MM.1S (cell line): ENCODE measurements at regions not wholly inside any gene's neighbourhood (a gene's known extent, or its start where the extent isn't known, plus 50 kb on each side); places are given as distances from the start of the nearest gene placed in this dataset.
"Not testable (repeated sequence)": the region's sequence is repeated elsewhere in the genome, so short reads cannot be mapped to it uniquely, and the experiment has no call there.

Experiments
- DNase-seq: peaks from one replicate; pipeline ENCODE4 v3.0.0-alpha.2; 2015
- H2AFZ ChIP-seq: fragments of 300-600 bp; sonication (generic); 2 replicates; pipeline ENCODE4 v1.6.0; 2016; ENCODE audit warnings: antibody characterized with exemption, low read length
- H3F3A ChIP-seq: fragments of 300-600 bp; sonication (generic); 2 replicates; pipeline ENCODE4 v1.6.1; 2016; ENCODE audit warnings: mild to moderate bottlenecking, antibody characterized with exemption, low read length, moderate library complexity, mixed read lengths; ENCODE audit not compliant: insufficient read depth
- H3K27ac ChIP-seq: fragments of 300-600 bp; sonication (generic); 2 replicates; pipeline ENCODE4 v1.5.1; 2016; ENCODE audit warnings: mild to moderate bottlenecking, low read length
- H3K27me3 ChIP-seq: fragments of 300-600 bp; sonication (generic); replicated peaks from 2 replicates; pipeline ENCODE4 v1.6.0; 2016; ENCODE audit warnings: low read length; ENCODE audit not compliant: insufficient read depth
- H3K36me3 ChIP-seq: fragments of 300-600 bp; sonication (generic); replicated peaks from 2 replicates; pipeline ENCODE4 v1.6.1; 2016; ENCODE audit warnings: mild to moderate bottlenecking, low read length, mixed read lengths; ENCODE audit not compliant: insufficient read depth
- H3K4me1 ChIP-seq: fragments of 300-600 bp; sonication (generic); 2 replicates; pipeline ENCODE4 v1.6.1; 2016; ENCODE audit warnings: low read length, mixed read lengths
- H3K4me2 ChIP-seq: fragments of 300-600 bp; sonication (generic); 2 replicates; pipeline ENCODE4 v1.6.0; 2016; ENCODE audit warnings: low read depth, low read length
- H3K4me3 ChIP-seq: fragments of 300-600 bp; sonication (generic); 2 replicates; pipeline ENCODE4 v1.5.1; 2016; ENCODE audit warnings: low read length, mixed read lengths
- H3K79me2 ChIP-seq: fragments of 300-600 bp; sonication (generic); 2 replicates; pipeline ENCODE4 v1.6.1; 2016; ENCODE audit warnings: mixed run types, low read length, mixed read lengths
- H3K9ac ChIP-seq: fragments of 300-600 bp; sonication (generic); 2 replicates; pipeline ENCODE4 v1.6.1; 2016; ENCODE audit warnings: low read length, mixed read lengths
- H3K9me2 ChIP-seq: fragments of 300-600 bp; sonication (generic); replicated peaks from 2 replicates; pipeline ENCODE4 v1.6.1; 2016; ENCODE audit warnings: mild to moderate bottlenecking, low read length, mixed read lengths; ENCODE audit not compliant: insufficient read depth
- H3K9me3 ChIP-seq: fragments of 300-600 bp; sonication (generic); replicated peaks from 2 replicates; pipeline ENCODE4 v1.6.1; 2016; ENCODE audit warnings: mild to moderate bottlenecking, low read length, mixed read lengths; ENCODE audit not compliant: insufficient read depth
- H4K20me1 ChIP-seq: fragments of 300-600 bp; sonication (generic); 2 replicates; pipeline ENCODE4 v1.6.1; 2016; ENCODE audit warnings: mild to moderate bottlenecking, low read length, moderate library complexity, mixed read lengths; ENCODE audit not compliant: insufficient read depth
- EZH2 ChIP-seq: fragments of 300-600 bp; sonication (generic); optimal IDR thresholded peaks from 2 replicates; pipeline ENCODE3; 2017; ENCODE audit warnings: low read depth, mild to moderate bottlenecking, antibody characterized with exemption, low read length, mixed read lengths
- EZH2phosphoT487 ChIP-seq: fragments of 300-600 bp; sonication (generic); IDR thresholded peaks from 2 replicates; pipeline ENCODE4 v1.6.1; 2018; ENCODE audit warnings: antibody characterized with exemption, low read length
- TF ChIP-seq, protein P1 (sequence below): fragments of 300-600 bp; sonication (generic); IDR thresholded peaks from 2 replicates; pipeline ENCODE4 v1.5.1; 2016; ENCODE audit warnings: antibody characterized with exemption, low read length, mixed read lengths

DNA sequence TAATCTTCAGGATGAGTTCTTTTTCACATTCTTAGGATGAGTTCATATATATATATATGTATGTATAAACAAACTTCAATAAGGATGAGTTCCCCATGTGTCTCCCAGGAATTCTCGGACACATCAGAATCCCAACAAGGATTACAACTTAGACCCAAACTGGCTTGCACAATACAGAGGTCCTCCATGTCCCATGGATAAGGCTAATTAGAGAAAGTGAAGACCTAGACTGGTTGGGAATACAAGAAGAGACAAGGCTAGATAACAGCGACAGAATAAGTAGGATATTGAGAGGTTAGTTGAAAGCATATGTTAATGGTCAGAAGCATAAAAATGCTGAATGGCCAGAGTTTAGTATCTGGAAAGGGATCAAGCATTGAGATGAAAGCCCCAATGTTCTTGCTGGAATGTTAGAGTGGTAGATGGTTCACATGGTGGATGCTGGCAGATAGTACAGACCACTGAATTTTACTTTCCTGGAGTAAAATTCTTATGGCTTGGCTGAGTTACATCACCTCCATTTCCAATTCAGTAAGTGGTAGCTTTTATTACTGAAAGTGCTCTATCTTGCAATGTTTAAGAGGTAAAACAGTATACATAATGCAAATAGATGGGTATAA is 154.9 kb upstream of the EPHA4 start:
- H3K27me3 ChIP-seq = no peaks in the 10 kb centered on the region
- no peaks in the 10 kb centered on the region for H3F3A ChIP-seq
- no peaks in the 10 kb centered on the region for H3K4me1 ChIP-seq
- H3K9me2 ChIP-seq = no peaks in the 10 kb centered on the region
- H3K9ac ChIP-seq = no peak overlapping the region
- H3K9me3 ChIP-seq = no peaks in the 10 kb centered on the region
- no peak overlapping the region for H2AFZ ChIP-seq
- H3K79me2 ChIP-seq = no peaks in the 10 kb centered on the region
- no peaks in the 10 kb centered on the region for H3K36me3 ChIP-seq
- H3K4me2 ChIP-seq = no peak overlapping the region
- TF ChIP-seq, protein P1, sequence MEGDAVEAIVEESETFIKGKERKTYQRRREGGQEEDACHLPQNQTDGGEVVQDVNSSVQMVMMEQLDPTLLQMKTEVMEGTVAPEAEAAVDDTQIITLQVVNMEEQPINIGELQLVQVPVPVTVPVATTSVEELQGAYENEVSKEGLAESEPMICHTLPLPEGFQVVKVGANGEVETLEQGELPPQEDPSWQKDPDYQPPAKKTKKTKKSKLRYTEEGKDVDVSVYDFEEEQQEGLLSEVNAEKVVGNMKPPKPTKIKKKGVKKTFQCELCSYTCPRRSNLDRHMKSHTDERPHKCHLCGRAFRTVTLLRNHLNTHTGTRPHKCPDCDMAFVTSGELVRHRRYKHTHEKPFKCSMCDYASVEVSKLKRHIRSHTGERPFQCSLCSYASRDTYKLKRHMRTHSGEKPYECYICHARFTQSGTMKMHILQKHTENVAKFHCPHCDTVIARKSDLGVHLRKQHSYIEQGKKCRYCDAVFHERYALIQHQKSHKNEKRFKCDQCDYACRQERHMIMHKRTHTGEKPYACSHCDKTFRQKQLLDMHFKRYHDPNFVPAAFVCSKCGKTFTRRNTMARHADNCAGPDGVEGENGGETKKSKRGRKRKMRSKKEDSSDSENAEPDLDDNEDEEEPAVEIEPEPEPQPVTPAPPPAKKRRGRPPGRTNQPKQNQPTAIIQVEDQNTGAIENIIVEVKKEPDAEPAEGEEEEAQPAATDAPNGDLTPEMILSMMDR = no peak
- TF ChIP-seq EZH2 = no peak
- TF ChIP-seq EZH2phosphoT487 = no peak
- no peak for DNase-seq
- no peak overlapping the region for H3K4me3 ChIP-seq
- no peaks in the 10 kb centered on the region for H4K20me1 ChIP-seq
- H3K27ac ChIP-seq = no peak overlapping the region

DNA sequence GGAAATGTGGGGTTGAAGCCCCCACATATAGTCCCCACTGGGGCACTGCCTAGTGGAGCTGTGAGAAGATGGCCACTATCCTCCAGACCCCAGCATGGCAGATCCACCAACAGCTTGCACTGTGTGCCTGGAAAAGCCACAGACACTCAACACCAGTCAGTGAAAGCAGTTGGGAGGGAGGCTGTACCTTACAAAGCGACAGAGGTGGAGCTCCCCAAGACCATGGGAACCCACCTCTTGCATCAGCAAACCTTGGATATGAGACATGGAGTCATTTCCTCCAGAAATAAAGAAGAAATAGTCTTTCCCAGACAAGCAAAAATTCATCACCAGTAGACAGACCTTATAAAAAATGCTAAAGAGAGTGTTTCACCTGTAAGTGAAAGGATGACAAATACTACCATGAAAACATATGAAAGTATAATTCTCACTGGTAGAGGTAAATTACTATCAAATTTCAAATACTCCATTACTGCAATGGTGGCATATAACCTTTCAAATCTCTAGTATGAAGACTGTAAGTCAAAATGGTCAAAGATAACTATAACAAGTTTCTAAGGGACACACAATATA is 152.6 kb upstream of the EPHA4 start:
- H3F3A ChIP-seq = no peaks in the 10 kb centered on the region
- no peaks in the 10 kb centered on the region for H3K4me1 ChIP-seq

DNA sequence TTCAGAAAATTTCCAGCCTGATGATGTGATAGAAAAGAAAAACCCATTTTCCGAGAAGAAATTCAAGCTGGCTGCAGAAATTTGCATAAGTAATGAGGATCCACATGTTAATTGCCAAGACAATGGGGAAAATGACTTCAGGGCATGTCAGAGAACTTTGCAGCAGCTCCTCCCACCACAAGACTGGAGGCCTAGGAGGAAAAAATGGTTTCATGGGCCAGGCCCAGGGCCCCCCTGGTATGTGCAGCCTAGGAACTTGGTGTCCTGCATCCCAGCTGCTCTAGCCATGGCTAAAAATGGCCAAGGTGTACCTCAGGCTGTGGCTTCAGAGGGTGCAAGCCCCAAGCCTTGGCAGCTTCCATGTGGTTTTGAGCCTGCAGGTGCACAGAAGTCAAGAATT is 152.0 kb upstream of the EPHA4 start:
- H2AFZ ChIP-seq, H3K27me3 ChIP-seq, H3K4me2 ChIP-seq, H3K36me3 ChIP-seq, DNase-seq, H3K4me3 ChIP-seq, H3K79me2 ChIP-seq, H4K20me1 ChIP-seq, H3K9me2 ChIP-seq, H3K27ac ChIP-seq, H3F3A ChIP-seq, H3K4me1 ChIP-seq, H3K9ac ChIP-seq, H3K9me3 ChIP-seq: not testable (repeated sequence)

More for the DNA sequence above, 152.6 kb upstream of the EPHA4 start:
- Histone ChIP-seq H3K79me2 (no peaks in the 10 kb centered on the region), H3K9me2 (no peaks in the 10 kb centered on the region), H3K27ac (no peak overlapping the region), H3K4me3 (no peak overlapping the region), H3K4me2 (no peak overlapping the region), H3K9ac (no peak overlapping the region), H3K9me3 (no peaks in the 10 kb centered on the region), H4K20me1 (no peaks in the 10 kb centered on the region), H3K27me3 (no peaks in the 10 kb centered on the region), H2AFZ (no peak overlapping the region), H3K36me3 (no peaks in the 10 kb centered on the region)
- TF ChIP-seq EZH2 (no peak), EZH2phosphoT487 (no peak)
- TF ChIP-seq, protein P1 = no peak
- DNase-seq = no peak
